ENCODE measurements at regions not wholly inside any gene's neighbourhood (a gene's known extent, or its start where the extent isn't known, plus 50 kb on each side); places are given as distances from the start of the nearest gene placed in this dataset.
A peak's percentile ranks its signal among the peaks of the same experiment; 100 is the strongest.
"Not testable (repeated sequence)": the region's sequence is repeated elsewhere in the genome, so short reads cannot be mapped to it uniquely, and the experiment has no call there.

GRCh38 chr3:99295836-99296235 lies 342.6 kb upstream of the COL8A1 start:
- no peak for DNase-seq

GRCh38 chr3:99294092-99294491 lies 344.3 kb upstream of the COL8A1 start:
- DNase-seq = not testable (repeated sequence)

- DNase-seq = no peak
These were observed 350.5 kb upstream of the COL8A1 start for GRCh38 chr3:99287876-99288275.

- no peak for DNase-seq
These were observed 352.0 kb upstream of the COL8A1 start for GRCh38 chr3:99286266-99286845.

GRCh38 chr3:99269606-99270351 lies 368.3 kb upstream of the DCBLD2 start:
- peak in 3 of 14 donors; percentile 3 for DNase-seq

- no peak for DNase-seq
These were observed 355.3 kb upstream of the DCBLD2 start for GRCh38 chr3:99256788-99257187.

- DNase-seq = no peak
These were observed 352.5 kb upstream of the DCBLD2 start for GRCh38 chr3:99253963-99254355.

- DNase-seq = no peak
These were observed 349.4 kb upstream of the DCBLD2 start for GRCh38 chr3:99250821-99251355.

GRCh38 chr3:99250272-99250671 lies 348.8 kb upstream of the DCBLD2 start:
- no peak for DNase-seq

- DNase-seq = no peak
These were observed 348.1 kb upstream of the DCBLD2 start for GRCh38 chr3:99249627-99250026.

- no peak for DNase-seq
These were observed 347.4 kb upstream of the DCBLD2 start for GRCh38 chr3:99248913-99249312.

GRCh38 chr3:99248130-99248529 lies 346.6 kb upstream of the DCBLD2 start:
- no peak for DNase-seq

GRCh38 chr3:99246010-99246654 lies 344.6 kb upstream of the DCBLD2 start:
- DNase-seq = no peak

GRCh38 chr3:99242271-99242670 lies 340.8 kb upstream of the DCBLD2 start:
- no peak for DNase-seq

GRCh38 chr3:99240700-99241099 lies 339.2 kb upstream of the DCBLD2 start:
- peak in 1 of 14 donors; percentile 1 for DNase-seq

- DNase-seq = no peak
These were observed 335.1 kb upstream of the DCBLD2 start for GRCh38 chr3:99236576-99236975.

GRCh38 chr3:99232696-99233095 lies 331.2 kb upstream of the DCBLD2 start:
- DNase-seq = no peak

- DNase-seq = no peak
These were observed 317.0 kb upstream of the DCBLD2 start for GRCh38 chr3:99218468-99218867.

GRCh38 chr3:99212969-99213368 lies 311.5 kb upstream of the DCBLD2 start:
- no peak for DNase-seq

- no peak for DNase-seq
These were observed 309.8 kb upstream of the DCBLD2 start for GRCh38 chr3:99211309-99211708.

- DNase-seq = no peak
These were observed 297.5 kb upstream of the DCBLD2 start for GRCh38 chr3:99199021-99199420.

GRCh38 chr3:99191186-99191585 lies 289.7 kb upstream of the DCBLD2 start:
- no peak for DNase-seq

GRCh38 chr3:99188936-99189335 lies 287.4 kb upstream of the DCBLD2 start:
- no peak for DNase-seq

GRCh38 chr3:99186016-99186415 lies 284.5 kb upstream of the DCBLD2 start:
- no peak for DNase-seq

Data from C1 segment of cervical spinal cord (tissue), 14 donors.